ENCODE measurements at regions not wholly inside any gene's neighbourhood (a gene's known extent, or its start where the extent isn't known, plus 50 kb on each side); places are given as distances from the start of the nearest gene placed in this dataset.

- DNase-seq (ENCODE audit: low read depth): no peak
- no peak overlapping the region for H3K4me3 ChIP-seq (ENCODE audit: low read depth, low read length)
Observed at GRCh38 chr15:45918839-45919238, 284.0 kb downstream of the SQOR start.

- H3K4me3 ChIP-seq (ENCODE audit: low read depth, low read length): no peak overlapping the region
- DNase-seq (ENCODE audit: low read depth): peak; percentile 2
Observed at GRCh38 chr15:45919806-45920205, 285.0 kb downstream of the SQOR start.

- no peak for DNase-seq (ENCODE audit: low read depth)
- no peak overlapping the region for H3K4me3 ChIP-seq (ENCODE audit: low read depth, low read length)
Observed at GRCh38 chr15:45921376-45921775, 286.5 kb downstream of the SQOR start.

- H3K4me3 ChIP-seq (ENCODE audit: low read depth, low read length): no peak overlapping the region
- DNase-seq (ENCODE audit: low read depth): no peak
Observed at GRCh38 chr15:45921978-45922377, 287.1 kb downstream of the SQOR start.

- no peak overlapping the region for H3K4me3 ChIP-seq (ENCODE audit: low read depth, low read length)
- DNase-seq (ENCODE audit: low read depth): no peak
Observed at GRCh38 chr15:45941367-45941766, 306.5 kb downstream of the SQOR start.

GRCh38 chr15:45943240-45943639 is 308.4 kb downstream of the SQOR start:
- no peak for DNase-seq (ENCODE audit: low read depth)
- H3K4me3 ChIP-seq (ENCODE audit: low read depth, low read length): no peak overlapping the region

GRCh38 chr15:45946111-45946510 is 311.3 kb downstream of the SQOR start:
- no peak overlapping the region for H3K4me3 ChIP-seq (ENCODE audit: low read depth, low read length)
- no peak for DNase-seq (ENCODE audit: low read depth)

- no peak overlapping the region for H3K4me3 ChIP-seq (ENCODE audit: low read depth, low read length)
- no peak for DNase-seq (ENCODE audit: low read depth)
Observed at GRCh38 chr15:45948181-45948621, 313.4 kb downstream of the SQOR start.

- no peak for DNase-seq (ENCODE audit: low read depth)
- H3K4me3 ChIP-seq (ENCODE audit: low read depth, low read length): no peak overlapping the region
Observed at GRCh38 chr15:45958924-45959323, 324.1 kb downstream of the SQOR start.

- no peak overlapping the region for H3K4me3 ChIP-seq (ENCODE audit: low read depth, low read length)
- DNase-seq (ENCODE audit: low read depth): no peak
Observed at GRCh38 chr15:45962733-45963132, 327.9 kb downstream of the SQOR start.

GRCh38 chr15:45970542-45970941 is 335.7 kb downstream of the SQOR start:
- no peak for DNase-seq (ENCODE audit: low read depth)
- no peak overlapping the region for H3K4me3 ChIP-seq (ENCODE audit: low read depth, low read length)

GRCh38 chr15:45980366-45980765 is 345.5 kb downstream of the SQOR start:
- DNase-seq (ENCODE audit: low read depth): no peak
- no peak overlapping the region for H3K4me3 ChIP-seq (ENCODE audit: low read depth, low read length)

GRCh38 chr15:45981625-45982024 is 346.8 kb downstream of the SQOR start:
- DNase-seq (ENCODE audit: low read depth): no peak
- H3K4me3 ChIP-seq (ENCODE audit: low read depth, low read length): no peak overlapping the region

- no peak for DNase-seq (ENCODE audit: low read depth)
- no peak overlapping the region for H3K4me3 ChIP-seq (ENCODE audit: low read depth, low read length)
Observed at GRCh38 chr15:45991863-45992262, 357.0 kb downstream of the SQOR start.

- DNase-seq (ENCODE audit: low read depth): no peak
Observed at GRCh38 chr15:45993072-45993471, 358.2 kb downstream of the SQOR start.

GRCh38 chr15:45993508-45993907 is 358.7 kb downstream of the SQOR start:
- H3K4me3 ChIP-seq (ENCODE audit: low read depth, low read length): no peak overlapping the region
- no peak for DNase-seq (ENCODE audit: low read depth)

More at GRCh38 chr15:45993072-45993471, 358.2 kb downstream of the SQOR start:
- no peak overlapping the region for H3K4me3 ChIP-seq (ENCODE audit: low read depth, low read length)

GRCh38 chr15:45995800-45996199 is 361.0 kb downstream of the SQOR start:
- DNase-seq (ENCODE audit: low read depth): no peak

GRCh38 chr15:46014532-46014931 is 379.7 kb downstream of the SQOR start:
- DNase-seq (ENCODE audit: low read depth): no peak
- no peak overlapping the region for H3K4me3 ChIP-seq (ENCODE audit: low read depth, low read length)

More at GRCh38 chr15:45995800-45996199, 361.0 kb downstream of the SQOR start:
- H3K4me3 ChIP-seq (ENCODE audit: low read depth, low read length): no peak overlapping the region

- no peak for DNase-seq (ENCODE audit: low read depth)
- H3K4me3 ChIP-seq (ENCODE audit: low read depth, low read length): no peak overlapping the region
Observed at GRCh38 chr15:46034755-46035154, 399.9 kb downstream of the SQOR start.

- no peak for DNase-seq (ENCODE audit: low read depth)
- H3K4me3 ChIP-seq (ENCODE audit: low read depth, low read length): no peak overlapping the region
Observed at GRCh38 chr15:46039703-46040102, 404.9 kb downstream of the SQOR start.

GRCh38 chr15:46041905-46042304 is 407.1 kb downstream of the SQOR start:
- no peak overlapping the region for H3K4me3 ChIP-seq (ENCODE audit: low read depth, low read length)
- DNase-seq (ENCODE audit: low read depth): no peak

GRCh38 chr15:46059921-46060594 is 425.2 kb downstream of the SQOR start:
- no peak overlapping the region for H3K4me3 ChIP-seq (ENCODE audit: low read depth, low read length)
- DNase-seq (ENCODE audit: low read depth): no peak

Data from skeletal muscle cell (primary cell).